GM12878 (cell line): ENCODE measurements at regions not wholly inside any gene's neighbourhood (a gene's known extent, or its start where the extent isn't known, plus 50 kb on each side); places are given as distances from the start of the nearest gene placed in this dataset.

Experiments
- ASH2L ChIP-seq: fragments of 300-600, 200-600 bp; sonication (generic); IDR thresholded peaks from 2 replicates; pipeline ENCODE4 v1.6.1; 2017; ENCODE audit warnings: low read depth, mild to moderate bottlenecking, borderline replicate concordance
- BCL11A ChIP-seq: IDR thresholded peaks from 2 replicates; pipeline ENCODE4 v1.6.1; 2011; ENCODE audit warnings: low read depth, low read length
- BCL3 ChIP-seq: IDR thresholded peaks from 2 replicates; pipeline ENCODE4 v1.6.1; 2011; ENCODE audit warnings: borderline replicate concordance, low read depth, mild to moderate bottlenecking, moderate library complexity, low read length; ENCODE audit not compliant: insufficient read depth, poor library complexity, severe bottlenecking
- BMI1 ChIP-seq: fragments of 450-650 bp; IDR thresholded peaks from 2 replicates; pipeline ENCODE4 v1.6.1; 2016; ENCODE audit warnings: mild to moderate bottlenecking, moderate library complexity, borderline replicate concordance
- CBX5 ChIP-seq: sonication (generic); IDR thresholded peaks from 2 replicates; pipeline ENCODE4 v1.6.1; 2016; ENCODE audit warnings: low read depth, moderate library complexity, mild to moderate bottlenecking, inconsistent platforms
- ELK1 ChIP-seq: IDR thresholded peaks from 2 replicates; pipeline ENCODE4 v1.6.1; 2012; ENCODE audit warnings: low read depth, low read length, improper control_type of control experiment
- EP300 ChIP-seq, 2 experiments: fragments of 150-350 bp in 1 of 2; IDR thresholded peaks; 2 replicates each; pipeline ENCODE4 v1.6.1; 2011 to 2012; ENCODE audit warnings: low read depth in 2 of 2, low read length in 2 of 2, borderline replicate concordance in 1 of 2, improper control_type of control experiment in 1 of 2, inconsistent platforms in 1 of 2; ENCODE audit not compliant: control insufficient read depth in 1 of 2
- EZH2 ChIP-seq: IDR thresholded peaks from 2 replicates; pipeline ENCODE4 v1.6.1; 2012; ENCODE audit warnings: low read depth, mild to moderate bottlenecking, control low read depth, inconsistent platforms, low read length, borderline replicate concordance; ENCODE audit not compliant: control insufficient read depth
- IKZF2 ChIP-seq, 2 experiments: fragments of 450-650 bp; IDR thresholded peaks; 2 replicates each; pipeline ENCODE4 v1.6.1; 2017; ENCODE audit warnings: mild to moderate bottlenecking in 2 of 2, moderate library complexity in 2 of 2
- JUND ChIP-seq: IDR thresholded peaks from 2 replicates; pipeline ENCODE4 v1.6.1; 2012; ENCODE audit warnings: low read depth, mild to moderate bottlenecking, low read length, improper control_type of control experiment, moderate library complexity
- MAX ChIP-seq: IDR thresholded peaks from 2 replicates; pipeline ENCODE4 v1.6.1; 2012; ENCODE audit warnings: low read depth, low read length, improper control_type of control experiment
- MXI1 ChIP-seq: fragments of 150-350 bp; IDR thresholded peaks from 2 replicates; pipeline ENCODE4 v1.6.1; 2011; ENCODE audit warnings: low read depth, mild to moderate bottlenecking, inconsistent platforms, low read length, improper control_type of control experiment
- MYC ChIP-seq: IDR thresholded peaks from 2 replicates; pipeline ENCODE4 v1.6.1; 2011; ENCODE audit warnings: mild to moderate bottlenecking, low read length, moderate library complexity, inconsistent platforms; ENCODE audit not compliant: insufficient read depth, insufficient replicate concordance, insufficient read length, severe bottlenecking
- NBN ChIP-seq: fragments of 450-650 bp; IDR thresholded peaks from 2 replicates; pipeline ENCODE4 v1.6.1; 2016
- NFIC ChIP-seq: IDR thresholded peaks from 2 replicates; pipeline ENCODE4 v1.6.1; 2012; ENCODE audit warnings: low read depth, mild to moderate bottlenecking, inconsistent platforms, low read length, moderate library complexity
- NR2F1 ChIP-seq: fragments of 450-650 bp; conservative IDR thresholded peaks from 2 replicates; pipeline ENCODE4 v1.6.1; 2017; ENCODE audit warnings: mild to moderate bottlenecking
- NRF1 ChIP-seq: conservative IDR thresholded peaks from 2 replicates; pipeline ENCODE4 v1.6.1; 2011; ENCODE audit warnings: mild to moderate bottlenecking, low read depth, low read length, improper control_type of control experiment
- PBX3 ChIP-seq: IDR thresholded peaks from 2 replicates; pipeline ENCODE4 v1.6.1; 2011; ENCODE audit warnings: mild to moderate bottlenecking, low read depth, low read length, moderate library complexity; ENCODE audit not compliant: insufficient replicate concordance
- POLR2AphosphoS2 ChIP-seq: IDR thresholded peaks from 2 replicates; pipeline ENCODE4 v1.6.1; 2011; ENCODE audit warnings: low read depth, mild to moderate bottlenecking, low read length, improper control_type of control experiment, moderate library complexity
- RELA ChIP-seq: fragments of 450-650 bp; IDR thresholded peaks from 2 replicates; pipeline ENCODE4 v1.8.0; 2014; ENCODE audit warnings: borderline replicate concordance; ENCODE audit not compliant: partially characterized antibody
- SMARCA5 ChIP-seq: fragments of 450-650 bp; IDR thresholded peaks from 2 replicates; pipeline ENCODE4 v1.6.1; 2017; ENCODE audit warnings: mild to moderate bottlenecking
- SUZ12 ChIP-seq: fragments of 200-600 bp; sonication (generic); IDR thresholded peaks from one replicate; pipeline ENCODE4 v1.6.1; 2018; ENCODE audit warnings: antibody characterized with exemption, mild to moderate bottlenecking; ENCODE audit not compliant: unreplicated experiment
- TCF12 ChIP-seq: IDR thresholded peaks from 2 replicates; pipeline ENCODE4 v1.6.1; 2011; ENCODE audit warnings: low read depth, mild to moderate bottlenecking, low read length
- TCF3 ChIP-seq: IDR thresholded peaks from 2 replicates; pipeline ENCODE4 v1.6.1; 2012; ENCODE audit warnings: low read depth, mild to moderate bottlenecking, low read length, borderline replicate concordance; ENCODE audit not compliant: insufficient read depth
- ZNF24 ChIP-seq: fragments of 450-650 bp; IDR thresholded peaks from 2 replicates; pipeline ENCODE4 v1.6.1; 2017; ENCODE audit warnings: antibody characterized with exemption, mild to moderate bottlenecking
- ZNF384 ChIP-seq: IDR thresholded peaks from 2 replicates; pipeline ENCODE4 v1.6.1; 2012; ENCODE audit warnings: low read depth, mild to moderate bottlenecking, low read length, improper control_type of control experiment, borderline replicate concordance

- TF ChIP-seq NRF1, result no peak
- TF ChIP-seq SUZ12, result no peak
- no peak for TF ChIP-seq BCL3
- TF ChIP-seq NBN, result peak; percentile 82
- no peak for TF ChIP-seq SMARCA5
- peak; percentile 63 for TF ChIP-seq RELA
- TF ChIP-seq MYC, result peak; percentile 12
- TF ChIP-seq NFIC, result 0 out of 2 replicates have a peak, but pooled peaks have one; percentile 11
- TF ChIP-seq TCF12, result peak; percentile 16; the same call in 1 of the 2 replicates
- 0 out of 4 replicates have a peak, but pooled peaks of 1 of the 2 experiments have one; percentile 3 for TF ChIP-seq EP300 (IDR thresholded peaks at IDR 0.05; ENCODE audit: borderline replicate concordance in 1 of 2, control insufficient read depth in 1 of 2, low read depth in 2 of 2, low read length in 2 of 2)
- TF ChIP-seq ELK1, result no peak
- no peak for TF ChIP-seq PBX3
- TF ChIP-seq MXI1, result peak; percentile 52; the same call in 1 of the 2 replicates
- TF ChIP-seq TCF3, result no peak
- no peak; the same call in 1 of the 2 replicates for TF ChIP-seq JUND
- TF ChIP-seq BCL11A, result no peak
- peak; percentile 19; the same call in 1 of the 2 replicates for TF ChIP-seq MAX
- no peak for TF ChIP-seq EZH2
- no peak; the same call in 1 of the 2 replicates for TF ChIP-seq NR2F1
- no peak for TF ChIP-seq ZNF24
- TF ChIP-seq ASH2L, result no peak
- TF ChIP-seq BMI1, result no peak
- 0 out of 2 replicates have a peak, but pooled peaks have one; percentile 18 for TF ChIP-seq CBX5
- no peak for TF ChIP-seq ZNF384
- peak in 1 of 2 experiments; percentile 45; a peak in 1 of 4 replicates for TF ChIP-seq IKZF2 (IDR thresholded peaks at IDR 0.05)
- peak; percentile 61; the same call in 1 of the 2 replicates for TF ChIP-seq POLR2AphosphoS2
These were observed 73.9 kb downstream of the OR2B2 start (continued) for GRCh38 chr6:27838058-27838944.
